Colonic mucosa (tissue), 4 donors: ENCODE measurements at regions not wholly inside any gene's neighbourhood (a gene's known extent, or its start where the extent isn't known, plus 50 kb on each side); places are given as distances from the start of the nearest gene placed in this dataset.

ENCODE experiments used
- DNase-seq: peaks from one replicate; pipeline ENCODE4 v3.0.0-alpha.2; 2020
- H3K27ac ChIP-seq: fragments of 200-600 bp; one replicate; pipeline ENCODE4 v1.8.0; 2021
- H3K27me3 ChIP-seq: fragments of 200-600 bp; one replicate; pipeline ENCODE4 v1.8.0; 2021
- H3K36me3 ChIP-seq: fragments of 200-600 bp; one replicate; pipeline ENCODE4 v1.8.0; 2021
- H3K4me1 ChIP-seq: fragments of 200-600 bp; one replicate; pipeline ENCODE4 v1.8.0; 2021; ENCODE audit warnings: mild to moderate bottlenecking
- H3K4me3 ChIP-seq: fragments of 200-600 bp; one replicate; pipeline ENCODE4 v1.8.0; 2021
- H3K9ac ChIP-seq, 2 donors: one replicate each; pipeline ENCODE4 v1.7.0; 2013; ENCODE audit warnings: control low read depth in 2 of 2, low read depth in 2 of 2, low read length in 2 of 2
- H3K9me3 ChIP-seq: fragments of 200-600 bp; one replicate; pipeline ENCODE4 v1.8.0; 2021
- intact Hi-C: fragments of 100-400 bp; cut with DNase I; formaldehyde crosslinking; loops from one replicate; pipeline ENCODE4 v1.14.1; 2022
- TF ChIP-seq, protein P1 (sequence below): fragments of 200-600 bp; IDR thresholded peaks from one replicate; pipeline ENCODE4 v1.8.0; 2022; ENCODE audit warnings: antibody characterized with exemption, mild to moderate bottlenecking
- donor health status: healthy.
- donor health status: DM: no; HTN: no; CAD: no.
- donor health status: DM: no; HTN: no; CAD: no.

DNA sequence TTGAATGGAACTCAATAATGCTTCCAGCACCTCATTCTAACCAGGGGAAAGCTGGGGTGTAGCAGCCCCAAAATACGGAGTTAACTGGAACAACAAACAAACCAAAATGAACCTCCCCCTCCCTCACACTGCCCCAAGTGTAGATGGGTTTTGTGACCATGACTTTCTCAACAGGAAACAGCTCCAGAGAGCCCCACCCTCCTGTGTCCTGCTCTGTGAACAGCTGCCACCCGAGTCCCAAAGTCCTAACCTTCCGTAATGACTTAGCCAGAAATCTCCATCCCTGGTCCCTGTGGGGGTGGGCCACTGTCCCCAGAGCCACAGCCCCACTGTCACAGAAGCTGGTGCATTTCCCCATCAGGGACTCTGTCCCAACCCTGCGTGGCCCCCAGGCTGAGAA lies 155.4 kb downstream of the CRYBB2 start:
- Histone ChIP-seq H3K36me3 (no peaks in the 10 kb centered on the region), H3K4me3 (no peak overlapping the region), H3K27ac (no peak overlapping the region), H3K27me3 (no peaks in the 10 kb centered on the region), H3K4me1 (no peaks in the 10 kb centered on the region), H3K9ac (no peak overlapping the region), H3K9me3 (no peaks in the 10 kb centered on the region)
- TF ChIP-seq, protein P1, sequence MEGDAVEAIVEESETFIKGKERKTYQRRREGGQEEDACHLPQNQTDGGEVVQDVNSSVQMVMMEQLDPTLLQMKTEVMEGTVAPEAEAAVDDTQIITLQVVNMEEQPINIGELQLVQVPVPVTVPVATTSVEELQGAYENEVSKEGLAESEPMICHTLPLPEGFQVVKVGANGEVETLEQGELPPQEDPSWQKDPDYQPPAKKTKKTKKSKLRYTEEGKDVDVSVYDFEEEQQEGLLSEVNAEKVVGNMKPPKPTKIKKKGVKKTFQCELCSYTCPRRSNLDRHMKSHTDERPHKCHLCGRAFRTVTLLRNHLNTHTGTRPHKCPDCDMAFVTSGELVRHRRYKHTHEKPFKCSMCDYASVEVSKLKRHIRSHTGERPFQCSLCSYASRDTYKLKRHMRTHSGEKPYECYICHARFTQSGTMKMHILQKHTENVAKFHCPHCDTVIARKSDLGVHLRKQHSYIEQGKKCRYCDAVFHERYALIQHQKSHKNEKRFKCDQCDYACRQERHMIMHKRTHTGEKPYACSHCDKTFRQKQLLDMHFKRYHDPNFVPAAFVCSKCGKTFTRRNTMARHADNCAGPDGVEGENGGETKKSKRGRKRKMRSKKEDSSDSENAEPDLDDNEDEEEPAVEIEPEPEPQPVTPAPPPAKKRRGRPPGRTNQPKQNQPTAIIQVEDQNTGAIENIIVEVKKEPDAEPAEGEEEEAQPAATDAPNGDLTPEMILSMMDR, result no peak
- intact Hi-C loops, result no loop called here
- DNase-seq, result no peak

DNA sequence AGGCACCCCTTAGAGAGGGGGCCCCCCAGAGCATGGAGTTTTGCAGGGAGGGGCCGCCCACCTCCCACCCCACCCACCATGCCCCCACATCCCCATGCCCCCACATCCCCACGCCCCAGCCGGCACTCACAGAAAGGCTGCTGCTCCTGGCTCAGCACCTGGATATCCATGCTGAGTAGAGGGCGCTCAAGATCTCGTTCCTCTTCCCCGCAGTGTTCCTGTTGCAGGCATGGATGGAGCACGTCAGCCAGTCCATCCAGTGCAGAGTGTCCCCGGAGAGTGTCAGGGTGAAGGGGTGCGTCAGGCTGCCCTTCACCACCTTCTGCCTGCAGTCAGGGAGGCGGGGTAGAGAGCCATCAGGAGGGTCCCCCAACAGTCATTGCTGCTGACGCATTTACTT lies 156.2 kb downstream of the CRYBB2 start:
- H3K9ac ChIP-seq, result no peak overlapping the region
- no peaks in the 10 kb centered on the region for H3K9me3 ChIP-seq
- no peak for DNase-seq
- H3K27me3 ChIP-seq, result no peaks in the 10 kb centered on the region
- intact Hi-C loops, result no loop called here
- no peak overlapping the region for H3K4me3 ChIP-seq
- H3K4me1 ChIP-seq, result no peaks in the 10 kb centered on the region
- H3K27ac ChIP-seq, result no peak overlapping the region
- H3K36me3 ChIP-seq, result no peaks in the 10 kb centered on the region
- TF ChIP-seq, protein P1, result no peak

DNA sequence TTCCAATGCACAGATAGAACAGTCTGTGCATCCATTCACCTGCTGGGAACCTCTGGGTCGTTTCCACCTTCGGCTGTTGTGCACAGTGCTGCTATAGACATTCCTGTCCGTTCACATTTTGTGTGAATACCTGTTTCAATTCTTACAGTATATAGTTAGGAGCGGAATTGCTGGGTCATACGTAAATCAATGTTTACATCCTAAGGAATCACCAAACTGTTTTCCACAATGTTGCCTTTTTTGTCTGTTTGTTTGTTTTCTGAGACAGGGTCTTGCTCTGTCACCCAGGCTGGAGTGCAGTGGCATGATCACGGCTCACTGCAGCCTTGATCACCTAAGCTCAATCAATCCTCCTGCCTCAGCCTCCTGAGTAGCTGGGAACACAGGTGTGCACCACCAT lies 158.3 kb downstream of the CRYBB2 start:
- Histone ChIP-seq H3K27ac (no peak overlapping the region), H3K27me3 (no peaks in the 10 kb centered on the region), H3K9me3 (no peaks in the 10 kb centered on the region), H3K4me1 (no peaks in the 10 kb centered on the region), H3K36me3 (no peaks in the 10 kb centered on the region), H3K9ac (no peak overlapping the region), H3K4me3 (no peak overlapping the region)
- TF ChIP-seq, protein P1, result no peak
- intact Hi-C loops, result no loop called here
- DNase-seq, result no peak

DNA sequence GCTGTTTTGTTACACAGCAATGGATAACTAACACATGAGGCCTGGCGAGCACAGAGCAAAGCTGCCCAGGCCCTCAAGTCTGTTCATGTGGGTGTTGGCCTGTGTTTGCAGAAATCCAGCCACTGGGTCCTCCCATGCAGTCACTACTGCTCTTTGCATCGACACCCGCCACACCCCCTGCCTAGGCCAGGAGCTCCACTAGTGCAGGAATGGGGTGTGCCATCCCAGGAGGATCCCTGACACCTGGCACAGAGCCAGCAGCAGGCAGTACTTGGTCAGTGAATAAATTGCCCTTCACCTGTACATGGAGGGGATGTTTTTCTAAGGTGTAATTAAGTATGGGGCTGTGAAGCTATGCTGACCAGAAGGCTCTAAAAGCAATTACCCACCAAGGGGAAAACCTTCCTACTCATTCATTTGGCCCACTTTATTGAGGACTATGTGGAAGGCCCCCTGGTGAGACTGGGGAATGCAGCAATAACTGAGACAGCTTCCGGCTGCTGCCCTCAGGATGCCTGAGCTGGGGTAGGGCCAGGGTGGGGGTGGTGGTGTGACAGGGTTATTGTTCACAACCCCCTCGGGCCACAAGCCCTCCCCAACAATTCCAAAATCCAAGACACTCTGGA lies 160.8 kb downstream of the CRYBB2 start:
- peak; percentile 33 for DNase-seq
- H3K4me3 ChIP-seq, result no peak overlapping the region
- H3K27ac ChIP-seq, result no peak overlapping the region
- no peaks in the 10 kb centered on the region for H3K9me3 ChIP-seq
- TF ChIP-seq, protein P1, result no peak
- no peaks in the 10 kb centered on the region for H3K27me3 ChIP-seq
- intact Hi-C loops, result no loop called here
- H3K9ac ChIP-seq, result no peak overlapping the region
- H3K4me1 ChIP-seq, result no peaks in the 10 kb centered on the region
- H3K36me3 ChIP-seq, result no peaks in the 10 kb centered on the region

DNA sequence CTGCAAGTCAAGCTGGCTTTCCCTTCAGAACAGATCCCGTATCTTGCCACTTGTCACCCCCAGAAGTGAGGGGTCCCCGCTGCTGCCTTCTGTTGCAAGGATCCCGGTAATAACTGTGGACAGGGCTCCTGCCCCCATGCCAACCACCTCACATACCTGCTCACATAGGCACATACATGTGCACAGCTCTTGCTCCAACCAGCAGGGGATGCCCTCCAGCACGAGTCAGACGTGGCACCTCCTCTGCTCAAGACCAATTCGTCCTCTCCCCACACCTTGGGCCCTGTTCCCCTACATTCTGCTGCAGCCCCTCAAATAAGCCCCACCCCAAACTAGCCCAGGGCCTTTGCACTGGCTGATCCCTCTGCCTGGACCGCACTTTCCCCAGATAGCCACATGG lies 163.3 kb downstream of the CRYBB2 start:
- DNase-seq, result no peak
- intact Hi-C loops, result no loop called here
- Histone ChIP-seq H3K9ac (no peak overlapping the region), H3K9me3 (no peaks in the 10 kb centered on the region), H3K27ac (no peak overlapping the region), H3K4me1 (no peaks in the 10 kb centered on the region), H3K4me3 (no peak overlapping the region), H3K36me3 (no peaks in the 10 kb centered on the region), H3K27me3 (no peaks in the 10 kb centered on the region)
- TF ChIP-seq, protein P1, result no peak
